ENCODE measurements at regions not wholly inside any gene's neighbourhood (a gene's known extent, or its start where the extent isn't known, plus 50 kb on each side); places are given as distances from the start of the nearest gene placed in this dataset.

- DNase-seq = no peak
Measured at GRCh38 chr5:174312641-174313040, 267.1 kb downstream of the NSG2 start.

GRCh38 chr5:174313615-174314014, 268.1 kb downstream of the NSG2 start:
- DNase-seq = no peak

- no peak for DNase-seq
Measured at GRCh38 chr5:174314261-174314660, 268.8 kb downstream of the NSG2 start.

- DNase-seq = no peak
Measured at GRCh38 chr5:174315471-174315870, 270.0 kb downstream of the NSG2 start.

GRCh38 chr5:174315871-174316270, 270.4 kb downstream of the NSG2 start:
- no peak for DNase-seq

GRCh38 chr5:174316326-174316725, 270.8 kb downstream of the NSG2 start:
- DNase-seq = no peak

GRCh38 chr5:174317256-174317894, 271.9 kb downstream of the NSG2 start:
- peak in 2 of 3 donors; percentile 6 to 24 for DNase-seq

GRCh38 chr5:174318578-174318977, 273.1 kb downstream of the NSG2 start:
- no peak for DNase-seq

- DNase-seq = no peak
Measured at GRCh38 chr5:174319551-174319950, 274.0 kb downstream of the NSG2 start.

GRCh38 chr5:174320051-174320450, 274.5 kb downstream of the NSG2 start:
- no peak for DNase-seq

GRCh38 chr5:174323878-174324281, 278.4 kb downstream of the NSG2 start:
- DNase-seq = peak; percentile 16 to 32 (median 24)

GRCh38 chr5:174324680-174325079, 279.2 kb downstream of the NSG2 start:
- DNase-seq = no peak

GRCh38 chr5:174325431-174325830, 279.9 kb downstream of the NSG2 start:
- no peak for DNase-seq

- DNase-seq = no peak
Measured at GRCh38 chr5:174325961-174326360, 280.5 kb downstream of the NSG2 start.

GRCh38 chr5:174326372-174326771, 280.9 kb downstream of the NSG2 start:
- DNase-seq = no peak

- peak; percentile 65 to 82 (median 77) for DNase-seq
Measured at GRCh38 chr5:174327317-174327864, 281.9 kb downstream of the NSG2 start.

- DNase-seq = no peak
Measured at GRCh38 chr5:174327896-174328295, 282.4 kb downstream of the NSG2 start.

GRCh38 chr5:174328631-174329299, 283.3 kb downstream of the NSG2 start:
- DNase-seq = no peak

GRCh38 chr5:174329738-174330137, 284.2 kb downstream of the NSG2 start:
- no peak for DNase-seq

GRCh38 chr5:174335682-174336364, 290.3 kb downstream of the NSG2 start:
- no peak for DNase-seq

GRCh38 chr5:174336479-174336878, 291.0 kb downstream of the NSG2 start:
- no peak for DNase-seq

GRCh38 chr5:174337276-174338184, 292.0 kb downstream of the NSG2 start:
- DNase-seq = no peak

All from suppressor macrophage treated with lipopolysaccharide for 1 hour (primary cell).